PFSK-1 (cell line): ENCODE measurements at regions not wholly inside any gene's neighbourhood (a gene's known extent, or its start where the extent isn't known, plus 50 kb on each side); places are given as distances from the start of the nearest gene placed in this dataset.

ENCODE experiments used
- FOXP2 ChIP-seq: optimal IDR thresholded peaks from 2 replicates; pipeline ENCODE3; 2011; ENCODE audit warnings: borderline replicate concordance, control low read depth, inconsistent platforms; ENCODE audit not compliant: insufficient read depth; ENCODE audit errors: extremely low read length, extremely low read depth
- POLR2AphosphoS5 ChIP-seq: IDR thresholded peaks from 2 replicates; pipeline ENCODE4 v1.6.1; 2012; ENCODE audit warnings: low read depth, mild to moderate bottlenecking, control low read depth, low read length, moderate library complexity
- REST ChIP-seq, 2 experiments: IDR thresholded peaks; 2 replicates each; pipeline versions ENCODE4 v1.6.1 to v1.8.0; 2011 to 2012; ENCODE audit warnings: low read depth in 2 of 2, low read length in 2 of 2, control low read depth in 1 of 2, inconsistent platforms in 1 of 2, mild to moderate bottlenecking in 1 of 2, moderate library complexity in 1 of 2; ENCODE audit not compliant: insufficient read depth in 1 of 2
- SIN3A ChIP-seq: IDR thresholded peaks from 2 replicates; pipeline ENCODE4 v1.6.1; 2012; ENCODE audit warnings: mild to moderate bottlenecking, low read length, moderate library complexity, borderline replicate concordance; ENCODE audit not compliant: insufficient read depth
- TAF1 ChIP-seq: IDR thresholded peaks from 2 replicates; pipeline ENCODE4 v1.6.1; 2012; ENCODE audit warnings: low read length, control low read depth, borderline replicate concordance; ENCODE audit not compliant: insufficient read depth

- TF ChIP-seq FOXP2 = no peak
- no peak for TF ChIP-seq POLR2AphosphoS5
- TF ChIP-seq REST (IDR thresholded peaks at IDR 0.05; ENCODE audit: insufficient read depth in 1 of 2, low read depth in 2 of 2, low read length in 2 of 2) = no peak
- no peak; the same call in 1 of the 2 replicates for TF ChIP-seq SIN3A
- no peak for TF ChIP-seq TAF1
These were observed 169.7 kb upstream of the PPP1R3A start for GRCh38 chr7:114088470-114088940.

- TF ChIP-seq REST (IDR thresholded peaks at IDR 0.05; ENCODE audit: insufficient read depth in 1 of 2, low read depth in 2 of 2, low read length in 2 of 2) = no peak
- TF ChIP-seq FOXP2 = no peak
- TF ChIP-seq SIN3A = no peak
- TF ChIP-seq POLR2AphosphoS5 = no peak
- TF ChIP-seq TAF1 = no peak
These were observed 169.1 kb upstream of the PPP1R3A start for GRCh38 chr7:114087653-114088469.

- TF ChIP-seq TAF1 = no peak
- TF ChIP-seq FOXP2 = no peak
- TF ChIP-seq REST (IDR thresholded peaks at IDR 0.05; ENCODE audit: insufficient read depth in 1 of 2, low read depth in 2 of 2, low read length in 2 of 2) = no peak
- no peak for TF ChIP-seq POLR2AphosphoS5
- TF ChIP-seq SIN3A = no peak; the same call in 1 of the 2 replicates
These were observed 168.3 kb upstream of the PPP1R3A start for GRCh38 chr7:114086914-114087652.

GRCh38 chr7:114086537-114086913 is 167.7 kb upstream of the PPP1R3A start:
- TF ChIP-seq FOXP2 (no peak), SIN3A (no peak), TAF1 (no peak)

- peak; percentile 79; the same call in 1 of the 2 replicates for TF ChIP-seq TAF1
- peak; percentile 100 for TF ChIP-seq FOXP2
- peak; percentile 58; the same call in 1 of the 2 replicates for TF ChIP-seq POLR2AphosphoS5
- TF ChIP-seq REST (IDR thresholded peaks at IDR 0.05; ENCODE audit: insufficient read depth in 1 of 2, low read depth in 2 of 2, low read length in 2 of 2) = no peak; a peak in 1 of 4 replicates
- peak; percentile 91; the same call in 1 of the 2 replicates for TF ChIP-seq SIN3A
These were observed 167.0 kb upstream of the PPP1R3A start for GRCh38 chr7:114085592-114086501.
